Chondrocyte (in vitro differentiated cells): ENCODE measurements at regions not wholly inside any gene's neighbourhood (a gene's known extent, or its start where the extent isn't known, plus 50 kb on each side); places are given as distances from the start of the nearest gene placed in this dataset.

Source experiments
- DNase-seq: peaks from one replicate; pipeline ENCODE4 v3.0.0; 2021; ENCODE audit warnings: mixed read lengths, low spot score
- H3K27ac Mint-ChIP-seq: one replicate; pipeline ENCODE4 v1.8.0; 2021; ENCODE audit warnings: mild to moderate bottlenecking, moderate library complexity, mixed read lengths; ENCODE audit not compliant: unreplicated experiment
- H3K27me3 Mint-ChIP-seq: 2 replicates; pipeline ENCODE4 v1.8.0; 2021; ENCODE audit warnings: low read depth, mixed read lengths
- H3K36me3 Mint-ChIP-seq: 2 replicates; pipeline ENCODE4 v1.8.0; 2021; ENCODE audit warnings: low read depth, mixed read lengths
- H3K4me1 Mint-ChIP-seq: 2 replicates; pipeline ENCODE4 v1.8.0; 2021; ENCODE audit warnings: low read depth, mild to moderate bottlenecking, mixed read lengths
- H3K4me3 Mint-ChIP-seq: one replicate; pipeline ENCODE4 v1.8.0; 2021; ENCODE audit warnings: mild to moderate bottlenecking, moderate library complexity, mixed read lengths; ENCODE audit not compliant: unreplicated experiment
- H3K9me3 Mint-ChIP-seq: 2 replicates; pipeline ENCODE4 v1.8.0; 2021; ENCODE audit warnings: low read depth, mixed read lengths
- CTCF ChIP-seq: fragments of 200-600 bp; sonication (generic); IDR thresholded peaks from 2 replicates; pipeline ENCODE4 v1.5.0; 2021; ENCODE audit warnings: antibody characterized with exemption, mild to moderate bottlenecking, moderate library complexity

DNA sequence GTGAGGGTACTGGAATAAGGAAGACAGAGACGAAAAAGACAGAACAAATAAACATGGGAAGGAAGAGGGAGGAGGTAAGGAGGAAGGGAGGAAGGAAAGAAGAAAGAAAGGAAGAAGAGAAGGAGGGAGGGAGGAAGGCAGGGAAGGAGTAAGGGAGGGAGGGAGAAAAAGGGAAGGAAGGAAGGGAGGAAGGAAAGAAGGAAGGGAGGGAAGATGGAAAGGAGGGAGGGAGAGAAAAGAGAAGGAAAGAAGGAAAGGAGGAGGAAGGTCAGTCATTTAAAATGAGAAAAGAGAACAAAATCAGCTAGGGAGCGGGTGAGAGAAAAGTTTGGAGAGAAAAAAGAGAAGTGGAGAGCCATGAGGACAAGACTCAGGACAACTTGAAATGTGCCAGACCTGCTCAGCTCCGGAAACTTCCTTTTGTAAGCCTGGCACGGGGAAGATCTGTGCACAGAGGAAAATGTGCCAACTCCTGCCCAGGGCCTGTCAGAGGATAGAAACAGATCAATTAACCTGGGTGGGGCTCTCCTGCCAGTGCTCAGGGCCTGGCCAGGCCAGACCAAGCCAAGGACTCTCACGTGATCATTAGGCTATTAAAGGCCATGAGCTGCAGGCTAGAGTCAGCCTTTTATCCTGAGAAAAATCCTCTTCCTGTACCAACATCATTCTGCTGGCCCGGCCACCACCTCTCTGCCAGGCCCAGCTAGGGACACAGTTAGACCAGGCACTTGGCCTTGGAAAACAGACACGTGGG is 50.1 kb upstream of the BCL6 start:
- TF ChIP-seq CTCF: no peak
- H3K4me1 Mint-ChIP-seq: no peaks in the 10 kb centered on the region
- H3K36me3 Mint-ChIP-seq: no peaks in the 10 kb centered on the region

GRCh38 chr3:187798126-187798525 is 52.9 kb upstream of the BCL6 start:
- no peak for TF ChIP-seq CTCF
- Mint-ChIP-seq H3K36me3 (no peaks in the 10 kb centered on the region), H3K9me3 (no peaks in the 10 kb centered on the region), H3K27ac (no peak overlapping the region), H3K4me1 (no peaks in the 10 kb centered on the region), H3K27me3 (peaks cover 3% of the 10 kb centered on the region), H3K4me3 (no peak overlapping the region)
- no peak for DNase-seq

More for the DNA sequence above, 50.1 kb upstream of the BCL6 start:
- Mint-ChIP-seq H3K27me3 (peaks cover 5% of the 10 kb centered on the region), H3K4me3 (no peak overlapping the region), H3K27ac (no peak overlapping the region), H3K9me3 (no peaks in the 10 kb centered on the region)
- DNase-seq: no peak

DNA sequence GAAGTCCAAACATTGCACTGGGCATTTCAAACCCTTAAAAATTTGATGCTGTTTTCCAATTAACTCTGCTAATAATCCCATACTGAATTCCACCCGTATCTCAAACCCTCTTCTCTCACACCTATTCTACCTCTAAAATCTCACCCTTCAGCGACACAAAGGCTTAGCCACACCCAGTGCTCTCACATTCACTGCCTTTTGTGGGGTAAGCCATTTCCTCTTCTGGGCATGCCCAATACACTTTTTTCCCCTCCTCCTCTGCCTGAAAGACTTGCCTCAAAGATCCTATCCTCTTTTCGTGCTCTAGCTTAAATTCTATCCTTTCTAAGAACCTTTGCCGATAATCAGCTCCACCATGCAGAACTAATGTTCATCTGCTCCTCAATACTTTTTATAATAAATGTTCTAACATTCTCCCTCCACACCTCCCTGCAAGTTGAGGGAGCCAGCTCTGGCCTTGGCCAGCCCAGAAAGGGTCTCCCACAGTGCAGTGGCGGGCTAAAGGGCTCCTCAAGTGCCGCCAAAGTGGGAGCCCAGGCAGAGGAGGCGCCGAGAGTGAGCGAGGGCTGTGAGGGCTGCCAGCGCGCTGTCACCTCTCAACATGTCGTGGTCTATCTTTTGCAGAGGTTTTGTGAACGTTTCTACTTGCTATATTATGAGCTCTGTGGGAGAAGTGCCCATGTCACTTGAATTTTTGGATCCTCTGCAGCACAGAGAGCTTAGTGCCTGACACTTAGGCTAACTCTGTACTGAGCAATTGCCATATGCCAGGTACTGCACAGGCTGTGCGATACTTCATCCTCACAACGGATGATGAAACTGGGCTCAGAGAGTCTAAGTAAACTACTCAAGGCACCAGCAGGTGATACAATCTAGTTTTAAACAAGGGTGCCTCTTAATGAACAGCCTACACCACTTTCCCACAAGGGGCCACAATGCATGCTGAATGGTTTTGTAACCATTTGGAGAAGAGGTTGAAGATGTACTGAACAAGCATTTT is 53.6 kb upstream of the BCL6 start:
- no peak for TF ChIP-seq CTCF
- Mint-ChIP-seq H3K4me3 (no peak overlapping the region), H3K27me3 (peaks cover 2% of the 10 kb centered on the region), H3K4me1 (no peaks in the 10 kb centered on the region), H3K9me3 (no peaks in the 10 kb centered on the region), H3K36me3 (no peaks in the 10 kb centered on the region), H3K27ac (no peak overlapping the region)
- DNase-seq: no peak

DNA sequence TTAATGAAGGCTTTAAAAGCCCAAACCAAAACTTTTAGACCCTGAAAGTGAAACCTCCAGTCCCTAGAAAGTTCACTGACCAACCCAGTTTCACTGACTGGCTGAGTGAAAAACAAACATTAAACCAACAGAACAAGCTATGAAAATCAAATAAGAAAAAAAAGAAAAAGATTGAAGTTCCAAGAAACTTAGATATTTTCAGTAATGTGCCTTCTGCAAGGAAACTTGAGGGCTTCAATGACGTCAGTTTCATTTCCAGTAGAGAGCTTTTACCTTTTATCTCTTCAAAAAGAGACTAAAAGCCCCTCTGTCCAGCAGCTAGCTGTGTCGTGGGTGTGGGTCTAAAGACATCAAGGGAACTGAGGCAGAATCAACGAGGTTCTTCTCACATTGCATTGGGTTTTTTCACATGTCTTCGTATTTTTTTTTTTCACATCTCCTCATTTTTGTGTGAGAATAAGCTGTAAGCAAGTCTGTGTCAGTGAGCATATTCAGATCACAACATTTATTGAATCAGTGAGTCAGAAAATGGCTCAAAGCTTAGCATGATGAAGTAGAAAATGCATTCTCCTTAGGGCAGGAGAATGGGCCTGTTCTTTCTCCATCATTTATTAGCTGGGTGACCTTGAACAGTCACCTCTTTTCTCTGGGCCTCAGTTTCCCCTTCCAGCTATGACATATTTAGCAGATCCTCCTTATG is 54.8 kb upstream of the BCL6 start:
- no peak overlapping the region for H3K27ac Mint-ChIP-seq
- H3K9me3 Mint-ChIP-seq: no peaks in the 10 kb centered on the region
- H3K36me3 Mint-ChIP-seq: no peaks in the 10 kb centered on the region
- no peak for DNase-seq
- no peak overlapping the region for H3K4me3 Mint-ChIP-seq
- no peaks in the 10 kb centered on the region for H3K27me3 Mint-ChIP-seq
- H3K4me1 Mint-ChIP-seq: no peaks in the 10 kb centered on the region
- TF ChIP-seq CTCF: no peak

GRCh38 chr3:187801152-187801551 is 55.9 kb upstream of the BCL6 start:
- H3K4me1 Mint-ChIP-seq: no peaks in the 10 kb centered on the region
- TF ChIP-seq CTCF: no peak
- H3K27ac Mint-ChIP-seq: no peak overlapping the region
- H3K4me3 Mint-ChIP-seq: no peak overlapping the region
- H3K9me3 Mint-ChIP-seq: peaks cover 4% of the 10 kb centered on the region
- no peak for DNase-seq
- H3K27me3 Mint-ChIP-seq: no peaks in the 10 kb centered on the region
- no peaks in the 10 kb centered on the region for H3K36me3 Mint-ChIP-seq
